Kidney epithelial cell (primary cell): ENCODE measurements at regions not wholly inside any gene's neighbourhood (a gene's known extent, or its start where the extent isn't known, plus 50 kb on each side); places are given as distances from the start of the nearest gene placed in this dataset.

ENCODE experiments used
- DNase-seq: peaks from one replicate; pipeline ENCODE4 v3.0.0-alpha.2; 2010; ENCODE audit warnings: low read depth
- H3K27me3 ChIP-seq: 2 replicates; pipeline ENCODE4 v1.6.0; 2011; ENCODE audit warnings: low read length; ENCODE audit not compliant: control insufficient read depth, insufficient read depth
- H3K36me3 ChIP-seq: 2 replicates; pipeline ENCODE4 v1.5.1; 2011; ENCODE audit warnings: low read length; ENCODE audit not compliant: control insufficient read depth, insufficient read depth
- H3K4me3 ChIP-seq: 2 replicates; pipeline ENCODE4 v1.5.1; 2011; ENCODE audit warnings: low read depth, mild to moderate bottlenecking, control low read depth, low read length
- TF ChIP-seq, protein P1 (sequence below): IDR thresholded peaks from 2 replicates; pipeline ENCODE4 v1.5.1; 2011; ENCODE audit warnings: mild to moderate bottlenecking, moderate library complexity, low read length, control low read depth, inconsistent platforms; ENCODE audit not compliant: insufficient read depth, poor library complexity, severe bottlenecking

DNA sequence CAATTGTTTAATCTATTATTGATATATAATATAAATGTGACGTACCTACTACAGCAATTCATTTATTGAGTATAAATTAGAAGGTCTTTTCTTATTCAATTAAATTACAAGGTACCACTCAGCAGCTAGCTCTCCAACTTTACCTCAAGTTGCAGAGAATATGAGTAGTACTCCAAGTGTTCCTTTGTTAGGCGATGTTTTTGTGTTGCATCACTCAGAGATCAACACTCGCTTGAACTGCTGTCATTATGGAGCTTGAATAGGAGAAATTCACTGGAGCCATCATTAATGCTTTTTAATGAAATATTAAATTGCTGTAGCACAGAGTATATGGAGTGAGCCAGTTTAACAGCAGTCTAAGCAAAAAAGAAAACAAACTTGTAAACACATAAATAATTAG is 320.0 kb downstream of the FSIP2 start:
- Histone ChIP-seq H3K4me3 (no peak overlapping the region), H3K27me3 (no peaks in the 10 kb centered on the region), H3K36me3 (no peaks in the 10 kb centered on the region)
- TF ChIP-seq, protein P1, sequence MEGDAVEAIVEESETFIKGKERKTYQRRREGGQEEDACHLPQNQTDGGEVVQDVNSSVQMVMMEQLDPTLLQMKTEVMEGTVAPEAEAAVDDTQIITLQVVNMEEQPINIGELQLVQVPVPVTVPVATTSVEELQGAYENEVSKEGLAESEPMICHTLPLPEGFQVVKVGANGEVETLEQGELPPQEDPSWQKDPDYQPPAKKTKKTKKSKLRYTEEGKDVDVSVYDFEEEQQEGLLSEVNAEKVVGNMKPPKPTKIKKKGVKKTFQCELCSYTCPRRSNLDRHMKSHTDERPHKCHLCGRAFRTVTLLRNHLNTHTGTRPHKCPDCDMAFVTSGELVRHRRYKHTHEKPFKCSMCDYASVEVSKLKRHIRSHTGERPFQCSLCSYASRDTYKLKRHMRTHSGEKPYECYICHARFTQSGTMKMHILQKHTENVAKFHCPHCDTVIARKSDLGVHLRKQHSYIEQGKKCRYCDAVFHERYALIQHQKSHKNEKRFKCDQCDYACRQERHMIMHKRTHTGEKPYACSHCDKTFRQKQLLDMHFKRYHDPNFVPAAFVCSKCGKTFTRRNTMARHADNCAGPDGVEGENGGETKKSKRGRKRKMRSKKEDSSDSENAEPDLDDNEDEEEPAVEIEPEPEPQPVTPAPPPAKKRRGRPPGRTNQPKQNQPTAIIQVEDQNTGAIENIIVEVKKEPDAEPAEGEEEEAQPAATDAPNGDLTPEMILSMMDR = no peak
- no peak for DNase-seq

- no peak overlapping the region for H3K4me3 ChIP-seq
- no peak for DNase-seq
- TF ChIP-seq, protein P1 = no peak
- H3K27me3 ChIP-seq = no peaks in the 10 kb centered on the region
- no peaks in the 10 kb centered on the region for H3K36me3 ChIP-seq
These were observed 320.5 kb downstream of the FSIP2 start for GRCh38 chr2:186059096-186059495.

DNA sequence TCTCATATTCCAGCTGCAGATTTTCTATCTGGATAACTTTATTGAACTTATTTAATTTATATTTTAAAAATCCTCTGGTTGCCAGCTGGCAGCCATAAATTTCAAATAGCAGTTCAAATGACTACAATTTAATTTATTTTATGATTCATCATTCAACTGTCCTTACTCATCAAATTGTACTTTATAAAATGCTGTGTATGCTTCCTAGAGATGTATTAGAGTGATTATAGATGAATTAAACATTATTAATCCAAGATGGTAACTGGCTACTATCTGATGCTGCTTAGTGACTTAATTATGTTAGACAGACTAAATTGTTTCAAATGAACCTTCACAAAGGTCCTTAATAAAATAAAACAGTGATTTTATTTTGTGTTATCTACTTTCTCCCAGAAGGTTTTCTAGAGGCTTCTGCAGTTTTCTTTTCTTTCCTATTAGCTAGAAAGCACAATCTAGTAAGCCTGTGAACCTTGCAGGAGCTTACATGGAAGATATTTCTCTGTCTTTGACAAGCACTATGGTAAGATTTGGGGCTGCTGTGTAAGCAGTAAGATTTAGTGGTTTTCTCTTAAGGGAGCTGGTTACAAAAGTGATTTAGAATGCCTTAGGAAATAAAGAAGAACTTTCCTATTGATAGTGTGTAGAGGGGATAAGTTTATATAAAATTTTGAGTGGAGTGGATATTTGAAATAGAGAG is 322.3 kb downstream of the FSIP2 start:
- Histone ChIP-seq H3K27me3 (no peaks in the 10 kb centered on the region), H3K4me3 (no peak overlapping the region), H3K36me3 (no peaks in the 10 kb centered on the region)
- TF ChIP-seq, protein P1 = no peak
- DNase-seq = no peak

GRCh38 chr2:186064507-186064906 is 325.9 kb downstream of the FSIP2 start:
- DNase-seq = no peak
- TF ChIP-seq, protein P1 = no peak
- Histone ChIP-seq H3K4me3 (no peak overlapping the region), H3K27me3 (no peaks in the 10 kb centered on the region), H3K36me3 (no peaks in the 10 kb centered on the region)

- Histone ChIP-seq H3K36me3 (no peaks in the 10 kb centered on the region), H3K4me3 (no peak overlapping the region), H3K27me3 (no peaks in the 10 kb centered on the region)
- TF ChIP-seq, protein P1 = no peak
- DNase-seq = no peak
These were observed 326.9 kb downstream of the FSIP2 start for GRCh38 chr2:186065491-186065890.
